Cardiac muscle cell (in vitro differentiated cells and primary cell): ENCODE measurements at regions not wholly inside any gene's neighbourhood (a gene's known extent, or its start where the extent isn't known, plus 50 kb on each side); places are given as distances from the start of the nearest gene placed in this dataset.
"Not testable (repeated sequence)": the region's sequence is repeated elsewhere in the genome, so short reads cannot be mapped to it uniquely, and the experiment has no call there.

Experiments
- DNase-seq, 2 donors: peaks; one replicate each; pipeline versions ENCODE4 v3.0.0 to v3.0.0-alpha.2; 2010 to 2017; ENCODE audit warnings: low read depth in 1 of 2, low spot score in 1 of 2
- H3K27ac ChIP-seq: fragments of 200-600 bp; sonication (generic); 2 replicates; pipeline ENCODE4 v1.5.1; 2016
- H3K27me3 ChIP-seq: fragments of 200-600 bp; sonication (generic); 2 replicates; pipeline ENCODE4 v1.6.0; 2016; ENCODE audit warnings: control low read depth
- H3K36me3 ChIP-seq: fragments of 200-600 bp; sonication (generic); 2 replicates; pipeline ENCODE4 v1.5.1; 2016; ENCODE audit warnings: control low read depth
- H3K4me1 ChIP-seq: fragments of 200-600 bp; sonication (generic); 2 replicates; pipeline ENCODE4 v1.8.1; 2017; ENCODE audit warnings: low read depth, mild to moderate bottlenecking, mixed run types
- H3K4me3 ChIP-seq: fragments of 200-600 bp; sonication (generic); 2 replicates; pipeline ENCODE4 v1.5.1; 2016; ENCODE audit warnings: mild to moderate bottlenecking
- H3K9me3 ChIP-seq: fragments of 200-600 bp; sonication (generic); 2 replicates; pipeline ENCODE4 v1.5.1; 2017; ENCODE audit warnings: low read depth, mild to moderate bottlenecking, control low read depth
- CTCF ChIP-seq: IDR thresholded peaks from 2 replicates; pipeline ENCODE4 v1.5.1; 2012; ENCODE audit warnings: low read depth, mild to moderate bottlenecking, low read length

- H3K9me3 ChIP-seq, result no peaks in the 10 kb centered on the region
- TF ChIP-seq CTCF, result no peak
- DNase-seq, result no peak
- no peak overlapping the region for H3K27ac ChIP-seq
- H3K4me1 ChIP-seq, result peaks cover 6% of the 10 kb centered on the region
- no peaks in the 10 kb centered on the region for H3K36me3 ChIP-seq
- no peak overlapping the region for H3K4me3 ChIP-seq
- H3K27me3 ChIP-seq, result no peaks in the 10 kb centered on the region
Observed at GRCh38 chr13:60273971-60274527, 110.3 kb upstream of the DIAPH3 start.

- Histone ChIP-seq H3K27ac (no peak overlapping the region), H3K27me3 (no peaks in the 10 kb centered on the region), H3K36me3 (no peaks in the 10 kb centered on the region), H3K9me3 (no peaks in the 10 kb centered on the region), H3K4me3 (no peak overlapping the region), H3K4me1 (peaks cover 5% of the 10 kb centered on the region)
- no peak for DNase-seq
- no peak for TF ChIP-seq CTCF
Observed at GRCh38 chr13:60274655-60275054, 110.9 kb upstream of the DIAPH3 start.

- H3K4me1 ChIP-seq, result peaks cover 5% of the 10 kb centered on the region
- H3K9me3 ChIP-seq, result no peaks in the 10 kb centered on the region
- no peaks in the 10 kb centered on the region for H3K36me3 ChIP-seq
- DNase-seq, result no peak
- H3K27ac ChIP-seq, result no peak overlapping the region
- no peak overlapping the region for H3K4me3 ChIP-seq
- no peaks in the 10 kb centered on the region for H3K27me3 ChIP-seq
- no peak for TF ChIP-seq CTCF
Observed at GRCh38 chr13:60275208-60275607, 111.5 kb upstream of the DIAPH3 start.

- DNase-seq, H3K4me1 ChIP-seq, H3K27me3 ChIP-seq, H3K4me3 ChIP-seq, H3K9me3 ChIP-seq, H3K27ac ChIP-seq, H3K36me3 ChIP-seq: not testable (repeated sequence)
Observed at GRCh38 chr13:60280524-60280923, 116.5 kb upstream of the TDRD3 start.

- no peak overlapping the region for H3K27ac ChIP-seq
- no peaks in the 10 kb centered on the region for H3K27me3 ChIP-seq
- no peaks in the 10 kb centered on the region for H3K36me3 ChIP-seq
- H3K9me3 ChIP-seq, result no peaks in the 10 kb centered on the region
- no peak for TF ChIP-seq CTCF
- H3K4me1 ChIP-seq, result no peaks in the 10 kb centered on the region
- H3K4me3 ChIP-seq, result no peak overlapping the region
- no peak for DNase-seq
Observed at GRCh38 chr13:60282186-60282585, 114.8 kb upstream of the TDRD3 start.

GRCh38 chr13:60282708-60283107 is 114.3 kb upstream of the TDRD3 start:
- Histone ChIP-seq H3K9me3 (no peaks in the 10 kb centered on the region), H3K27ac (no peak overlapping the region), H3K4me1 (no peaks in the 10 kb centered on the region), H3K36me3 (no peaks in the 10 kb centered on the region), H3K27me3 (no peaks in the 10 kb centered on the region), H3K4me3 (no peak overlapping the region)
- no peak for TF ChIP-seq CTCF
- no peak for DNase-seq
